HG03045 (cell line): ENCODE measurements at regions not wholly inside any gene's neighbourhood (a gene's known extent, or its start where the extent isn't known, plus 50 kb on each side); places are given as distances from the start of the nearest gene placed in this dataset.

Source experiments
- ATAC-seq: cut with Tn5 transposase; IDR thresholded peaks from one replicate; pipeline ENCODE4 v1.9.1; 2021; ENCODE audit warnings: mild to moderate bottlenecking, moderate library complexity; ENCODE audit not compliant: unreplicated experiment

- ATAC-seq, result no peak
Observed at GRCh38 chr11:130766650-130767565, 149.4 kb downstream of the SNX19 start.

- no peak for ATAC-seq
Observed at GRCh38 chr11:130769782-130770535, 146.3 kb downstream of the SNX19 start.

- ATAC-seq, result no peak
Observed at GRCh38 chr11:130771708-130772107, 144.6 kb downstream of the SNX19 start.

- no peak for ATAC-seq
Observed at GRCh38 chr11:130772266-130773227, 143.7 kb downstream of the SNX19 start.

GRCh38 chr11:130773244-130773820, 142.9 kb downstream of the SNX19 start:
- no peak for ATAC-seq

- no peak for ATAC-seq
Observed at GRCh38 chr11:130774703-130775102, 141.6 kb downstream of the SNX19 start.

GRCh38 chr11:130775306-130776060, 140.8 kb downstream of the SNX19 start:
- ATAC-seq, result no peak

GRCh38 chr11:130776061-130776419, 140.2 kb downstream of the SNX19 start:
- no peak for ATAC-seq

GRCh38 chr11:130778026-130778425, 138.3 kb downstream of the SNX19 start:
- ATAC-seq, result no peak

GRCh38 chr11:130778705-130779104, 137.6 kb downstream of the SNX19 start:
- ATAC-seq, result no peak

- no peak for ATAC-seq
Observed at GRCh38 chr11:130779267-130779666, 137.0 kb downstream of the SNX19 start.

GRCh38 chr11:130779943-130780342, 136.3 kb downstream of the SNX19 start:
- no peak for ATAC-seq

- no peak for ATAC-seq
Observed at GRCh38 chr11:130780437-130780836, 135.8 kb downstream of the SNX19 start.

GRCh38 chr11:130781931-130782330, 134.3 kb downstream of the SNX19 start:
- ATAC-seq, result no peak

- ATAC-seq, result no peak
Observed at GRCh38 chr11:130782361-130783222, 133.7 kb downstream of the SNX19 start.

- no peak for ATAC-seq
Observed at GRCh38 chr11:130783323-130783722, 133.0 kb downstream of the SNX19 start.

GRCh38 chr11:130785380-130786116, 130.7 kb downstream of the SNX19 start:
- ATAC-seq, result no peak

- no peak for ATAC-seq
Observed at GRCh38 chr11:130786586-130786985, 129.7 kb downstream of the SNX19 start.
